Lung microvascular endothelial cell (primary cell): ENCODE measurements at regions not wholly inside any gene's neighbourhood (a gene's known extent, or its start where the extent isn't known, plus 50 kb on each side); places are given as distances from the start of the nearest gene placed in this dataset.
A peak's percentile ranks its signal among the peaks of the same experiment; 100 is the strongest.

ENCODE experiments used
- DNase-seq, 2 donors: peaks; one replicate each; pipeline versions ENCODE4 v3.0.0 to v3.0.0-alpha.2; 2010; ENCODE audit warnings: low read depth in 2 of 2

DNA sequence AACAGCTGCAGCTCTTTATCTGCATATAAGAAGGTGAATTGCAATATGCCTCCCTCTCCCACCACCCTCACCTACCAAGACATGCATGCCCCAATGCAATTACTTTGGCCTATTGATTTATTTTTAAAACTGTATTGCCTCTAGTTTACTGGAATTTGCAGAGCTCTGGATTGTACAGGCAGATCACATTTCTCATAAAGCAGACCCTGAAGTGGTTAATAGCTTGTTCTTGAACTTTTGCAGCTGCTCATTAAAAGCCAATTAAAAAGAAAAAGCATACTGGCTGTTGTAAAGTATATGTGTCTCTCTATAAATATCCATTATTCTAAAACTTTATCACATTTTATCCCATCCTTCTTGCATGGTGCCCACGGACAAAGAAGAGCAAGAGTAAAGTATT lies 221.5 kb upstream of the TOPAZ1 start:
- DNase-seq, result no peak

DNA sequence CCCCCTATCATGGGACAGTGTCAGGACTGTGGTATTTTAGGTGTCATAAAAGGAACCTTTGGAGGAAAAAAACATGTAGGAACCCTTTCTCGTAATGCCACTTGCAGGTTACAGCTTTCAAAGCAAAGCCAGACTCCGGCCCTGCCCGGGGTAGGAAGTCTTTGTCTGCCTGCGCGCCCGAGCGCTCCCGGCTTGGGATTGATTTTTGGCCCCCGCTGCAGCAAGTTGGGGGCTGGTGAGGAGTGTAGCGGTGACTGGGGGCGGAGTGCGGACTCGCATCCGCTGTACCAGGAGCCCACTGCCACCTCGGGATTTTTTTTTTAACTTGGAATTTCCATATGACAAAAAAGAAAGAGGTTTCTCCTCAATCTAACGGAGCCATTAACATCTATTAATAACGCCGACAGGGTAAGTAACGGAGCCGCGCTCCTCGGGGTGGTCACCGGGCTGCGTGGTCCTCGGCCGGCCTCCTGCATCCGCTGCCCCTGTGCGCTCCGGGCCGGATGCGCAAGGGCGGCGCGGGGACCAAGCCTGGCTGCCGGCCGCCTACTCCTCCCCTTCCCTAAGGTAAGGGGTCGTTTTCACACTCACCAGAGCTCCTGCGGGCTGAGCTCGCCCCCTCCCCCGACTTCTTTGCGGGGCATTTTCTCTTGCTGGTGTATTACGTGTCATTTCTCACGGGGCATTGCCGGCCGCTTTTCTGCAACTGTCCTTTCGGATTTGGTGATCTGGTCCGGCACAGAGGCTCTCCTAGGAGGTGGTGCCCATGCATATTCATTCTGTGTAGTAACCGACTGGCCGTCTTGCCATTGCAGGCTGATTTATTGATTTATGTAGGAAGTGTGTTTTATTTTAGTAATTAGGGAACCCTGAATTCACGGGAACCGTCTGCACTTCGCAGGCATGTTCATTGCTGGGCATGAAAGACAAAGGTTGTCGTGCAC lies 219.8 kb upstream of the TOPAZ1 start:
- DNase-seq, result no peak

DNA sequence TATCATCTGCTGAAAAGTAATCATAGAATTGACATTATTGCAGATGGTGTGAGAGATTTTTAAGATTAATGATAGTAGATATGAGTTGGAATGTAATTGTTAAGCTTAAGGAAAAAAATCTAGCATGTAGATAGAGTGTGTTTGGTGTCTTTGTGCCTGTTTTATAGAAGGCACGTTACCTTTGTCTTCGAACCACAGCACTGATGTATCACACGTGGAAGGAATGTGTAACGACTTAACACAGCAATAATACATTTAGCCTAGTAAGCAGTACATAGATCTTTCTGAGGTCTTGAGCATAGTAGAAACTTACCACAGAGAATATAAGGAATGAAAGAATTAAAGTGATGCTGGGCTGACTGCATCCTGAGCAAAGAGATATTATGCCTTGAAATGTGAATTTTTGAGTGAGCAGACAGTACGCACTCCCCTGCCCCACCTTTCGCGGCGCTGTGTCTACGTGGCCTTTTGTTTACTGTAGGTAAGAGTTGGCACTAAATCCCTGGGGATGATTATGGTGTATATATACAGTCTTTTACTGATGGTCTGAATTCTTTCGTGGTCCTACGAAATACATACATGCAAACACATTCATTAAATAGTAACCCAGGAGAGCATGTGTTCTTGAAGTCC lies 217.6 kb upstream of the TOPAZ1 start:
- DNase-seq, result no peak

DNA sequence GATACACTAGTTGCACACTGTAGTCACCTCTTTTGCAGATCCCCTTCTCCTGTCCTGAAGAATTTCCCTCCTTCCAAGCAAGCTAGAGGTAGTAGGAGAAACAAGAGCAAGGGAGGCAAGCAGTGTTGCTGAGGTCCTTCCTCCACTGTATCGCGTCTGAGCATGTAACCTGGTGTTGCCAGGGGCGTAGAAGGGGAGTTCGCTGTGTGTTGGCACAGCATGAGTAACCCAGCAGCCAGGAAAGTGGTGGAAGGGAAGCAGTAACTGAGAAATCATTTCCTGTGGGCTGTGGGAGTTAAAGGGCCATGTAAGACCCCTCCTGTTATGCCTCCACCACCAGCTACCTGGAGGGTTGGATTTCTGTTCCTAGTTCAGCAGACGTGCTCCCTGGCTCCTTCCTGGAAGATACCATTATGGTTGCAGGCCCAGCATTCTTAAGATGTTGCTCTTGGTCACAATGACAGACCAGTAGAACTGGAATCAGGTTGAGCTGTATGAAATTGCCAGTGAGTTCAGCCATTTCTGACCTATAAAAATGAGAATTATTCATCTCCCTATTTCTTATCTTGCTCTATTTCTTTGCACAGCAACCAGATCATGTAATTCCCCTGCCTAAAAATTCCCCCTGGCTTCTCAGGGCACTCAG lies 215.3 kb upstream of the TOPAZ1 start:
- DNase-seq, result no peak

DNA sequence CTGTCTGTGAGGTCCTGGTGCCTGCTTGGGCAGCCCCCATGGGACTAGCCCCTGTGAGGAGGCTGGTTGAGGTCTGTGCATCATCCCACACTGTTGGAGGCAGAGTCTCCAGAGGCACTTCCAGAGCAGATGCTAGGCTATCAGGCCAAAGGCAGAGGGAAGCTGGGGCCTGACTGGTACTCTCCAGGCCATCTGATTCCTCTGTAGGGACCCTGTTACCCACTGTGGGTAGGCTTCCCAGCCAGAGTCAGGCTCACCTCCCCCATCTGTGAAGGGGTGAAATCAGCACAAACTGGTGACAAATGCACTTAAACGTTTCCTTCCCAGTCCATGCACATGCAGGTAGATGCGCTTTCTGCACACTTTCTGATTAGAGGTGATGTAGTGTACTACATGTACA lies 212.6 kb upstream of the TOPAZ1 start:
- DNase-seq, result no peak

DNA sequence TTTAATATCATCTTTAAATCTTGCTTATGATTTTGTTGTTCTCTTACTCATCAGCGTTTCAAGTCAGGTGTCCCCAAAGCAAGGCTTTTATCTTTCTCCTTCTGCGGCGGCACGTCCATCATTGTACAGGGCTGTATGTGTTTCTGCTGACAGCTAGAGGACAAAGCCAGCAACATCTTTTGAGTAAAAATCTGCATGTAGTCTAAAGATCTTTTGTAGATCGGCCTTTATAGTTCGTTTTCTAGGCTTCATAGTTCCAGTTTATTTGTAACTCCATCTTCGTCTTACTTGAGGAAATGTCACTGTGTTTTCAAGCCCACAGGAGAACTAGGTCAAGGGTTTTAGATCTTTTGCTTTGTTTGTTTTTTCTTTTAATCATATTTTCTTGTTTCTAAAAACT lies 211.4 kb upstream of the TOPAZ1 start:
- no peak for DNase-seq

DNA sequence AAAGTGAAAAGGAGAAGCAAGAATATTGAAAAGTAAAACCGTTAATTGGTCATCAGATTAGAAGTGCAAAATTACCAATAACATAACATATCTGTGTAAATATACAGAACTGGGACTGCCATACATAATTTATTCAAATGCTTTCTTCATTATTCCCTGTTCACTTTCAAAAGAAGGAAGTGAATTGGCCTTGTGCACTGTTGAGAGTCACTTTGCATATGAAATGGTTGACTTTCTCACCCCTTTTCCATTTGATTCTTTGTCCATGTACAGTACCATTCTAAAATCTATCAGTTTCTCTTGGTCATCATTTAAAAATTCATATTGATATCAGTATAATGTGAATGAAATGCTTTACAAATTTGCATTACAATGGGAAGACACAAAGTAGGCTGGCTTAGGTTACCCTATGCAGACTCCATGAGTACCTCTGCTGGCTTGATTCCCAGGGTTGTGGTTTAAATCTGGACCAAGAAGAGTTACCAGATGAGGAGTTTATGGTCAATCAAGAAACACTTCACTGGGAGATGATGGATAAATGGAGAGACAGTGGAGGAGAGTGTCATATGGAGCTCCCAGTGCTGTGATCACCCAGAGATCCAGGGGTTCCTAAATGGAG lies 210.9 kb upstream of the TOPAZ1 start:
- DNase-seq, result no peak

DNA sequence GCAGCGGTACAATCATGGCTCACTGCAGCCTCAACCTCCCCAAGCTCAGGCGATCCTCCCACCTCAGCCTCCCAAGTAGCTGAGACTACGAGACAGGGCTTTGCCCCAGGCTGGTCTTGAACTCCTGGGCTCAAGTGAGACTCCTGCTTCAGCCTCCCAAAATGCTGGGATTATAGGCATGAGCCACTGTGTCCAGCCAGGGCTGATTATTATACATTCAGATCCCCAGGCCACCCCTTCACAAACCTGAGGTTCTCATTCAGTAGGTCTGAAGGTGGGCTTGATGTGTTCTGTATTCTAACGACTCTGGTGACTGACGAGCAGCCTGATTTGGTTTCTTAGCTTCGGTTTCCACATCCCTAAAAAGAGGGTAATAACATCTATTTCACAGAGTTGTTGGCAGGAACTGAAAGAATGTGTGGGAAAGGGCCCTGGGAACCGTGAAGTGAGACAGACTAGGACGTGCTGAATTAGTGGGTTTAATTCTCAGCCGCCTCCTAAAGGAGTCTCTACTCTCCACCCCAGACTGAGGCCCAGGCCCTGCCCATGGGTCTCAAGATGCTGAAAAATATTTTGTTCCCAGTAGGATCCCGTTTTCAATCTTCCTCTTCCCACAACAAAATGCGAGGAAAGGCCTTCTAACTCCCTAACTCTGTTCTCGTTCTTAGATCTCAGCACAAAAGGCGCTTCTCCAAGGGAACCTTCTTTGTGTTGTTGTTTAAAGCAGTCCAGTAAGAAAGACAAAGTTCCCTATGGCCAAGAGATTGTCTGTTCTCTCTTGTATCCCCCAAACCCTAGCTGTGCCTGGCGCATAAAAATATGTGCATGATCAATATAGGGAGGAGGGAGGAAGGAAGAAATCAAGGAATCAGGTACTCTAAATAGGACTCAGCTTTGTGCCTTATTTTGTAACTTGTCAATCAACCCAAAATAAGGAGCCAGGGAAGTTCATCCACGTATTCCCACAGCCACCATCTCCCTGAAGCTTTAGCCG lies 210.0 kb upstream of the TOPAZ1 start:
- DNase-seq, result no peak

DNA sequence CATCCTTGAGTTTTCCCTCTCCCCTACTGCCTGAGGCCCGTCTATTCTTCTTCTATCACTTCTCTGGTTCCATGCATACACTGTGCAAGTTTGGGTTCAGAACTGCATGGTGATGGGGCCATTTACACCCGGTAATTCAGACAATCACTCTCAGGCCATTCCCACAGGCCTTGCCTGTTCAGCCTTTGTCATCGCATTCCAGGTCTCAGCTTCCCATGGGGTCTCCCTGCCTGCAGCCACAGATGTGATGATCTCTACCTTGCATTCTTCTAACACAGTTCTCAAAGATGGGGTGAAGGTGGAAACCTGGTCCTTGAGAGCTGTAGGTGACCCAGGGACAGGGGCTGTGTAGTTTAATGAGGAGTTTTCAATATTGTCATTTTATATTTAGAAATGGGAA lies 209.2 kb upstream of the TOPAZ1 start:
- no peak for DNase-seq

DNA sequence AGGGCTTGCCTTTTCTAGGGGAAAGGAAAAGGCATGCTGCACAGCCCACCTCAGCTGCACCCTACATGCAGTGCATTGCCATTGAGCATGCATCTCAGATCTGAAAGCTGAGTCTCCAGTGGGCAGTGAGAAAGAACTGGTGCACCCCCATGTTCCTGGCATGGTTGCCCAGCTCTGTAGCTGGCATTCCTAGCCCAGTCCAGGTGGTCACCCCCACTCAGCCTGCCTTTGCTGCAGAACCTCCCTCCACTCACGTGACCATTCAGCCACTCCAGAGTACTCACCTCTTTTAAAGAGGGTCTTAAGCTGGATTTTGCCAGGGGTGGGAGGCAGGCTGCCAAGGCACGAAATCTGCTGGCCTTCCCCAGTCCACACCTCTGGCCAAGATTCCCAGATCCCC lies 208.6 kb upstream of the TOPAZ1 start:
- DNase-seq, result no peak

DNA sequence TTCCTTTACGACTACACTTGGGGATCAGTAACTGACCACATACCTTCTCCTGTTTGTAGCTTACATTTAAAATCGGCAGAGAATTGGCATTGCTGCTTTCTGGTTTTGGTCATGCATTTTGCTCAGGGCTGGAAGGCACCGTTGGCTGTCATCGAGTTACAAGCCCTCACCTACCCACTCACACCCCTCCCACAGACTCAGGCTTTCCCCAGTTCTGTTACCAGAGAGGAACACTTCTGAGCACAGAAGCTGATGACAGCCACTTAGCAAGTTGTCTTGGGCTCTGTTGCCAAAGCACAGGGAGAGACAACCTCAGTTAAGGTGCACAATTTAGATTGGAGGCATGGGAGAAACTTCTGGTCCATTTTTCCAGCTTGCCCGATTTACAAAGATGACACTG lies 204.8 kb upstream of the TOPAZ1 start:
- DNase-seq, result no peak

DNA sequence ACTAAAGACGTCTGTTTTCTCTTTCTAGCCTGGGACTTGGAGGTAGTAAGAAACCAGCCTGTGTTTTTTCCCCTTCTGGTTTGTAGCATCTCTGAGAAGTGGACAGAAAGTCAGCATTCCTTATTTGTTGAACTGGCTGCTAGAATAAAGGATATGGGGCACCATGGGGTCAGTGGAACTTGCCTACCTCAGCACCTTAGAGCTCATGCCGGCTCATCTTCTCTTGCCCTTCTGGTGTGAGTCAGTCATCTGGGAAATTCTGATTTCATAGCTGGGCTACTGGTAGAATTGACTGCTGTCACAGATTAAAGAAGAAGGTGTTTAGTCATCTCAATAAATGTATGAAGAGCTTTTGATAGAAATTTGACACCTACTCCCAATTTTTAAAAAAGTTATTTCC lies 202.7 kb upstream of the TOPAZ1 start:
- no peak for DNase-seq

DNA sequence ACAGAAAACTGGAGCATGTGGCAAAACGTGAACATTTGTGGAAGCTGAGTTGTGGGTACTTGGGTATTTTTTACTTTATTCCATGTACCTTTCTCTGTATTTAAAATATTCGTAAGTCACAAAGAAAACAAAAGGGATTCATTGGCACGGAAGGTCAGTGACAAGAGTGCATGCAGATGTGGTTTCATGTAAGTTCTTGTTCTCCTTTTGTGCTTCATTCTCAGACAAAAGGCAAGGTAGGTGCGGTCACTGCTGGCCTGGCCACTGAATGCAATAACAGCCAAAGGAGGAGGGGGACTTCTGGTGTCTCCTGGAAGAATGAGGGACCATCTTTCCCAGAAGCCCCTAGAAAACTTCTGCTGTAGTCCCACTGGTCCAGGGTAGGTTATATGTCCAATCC lies 200.0 kb upstream of the TOPAZ1 start:
- DNase-seq, result no peak

DNA sequence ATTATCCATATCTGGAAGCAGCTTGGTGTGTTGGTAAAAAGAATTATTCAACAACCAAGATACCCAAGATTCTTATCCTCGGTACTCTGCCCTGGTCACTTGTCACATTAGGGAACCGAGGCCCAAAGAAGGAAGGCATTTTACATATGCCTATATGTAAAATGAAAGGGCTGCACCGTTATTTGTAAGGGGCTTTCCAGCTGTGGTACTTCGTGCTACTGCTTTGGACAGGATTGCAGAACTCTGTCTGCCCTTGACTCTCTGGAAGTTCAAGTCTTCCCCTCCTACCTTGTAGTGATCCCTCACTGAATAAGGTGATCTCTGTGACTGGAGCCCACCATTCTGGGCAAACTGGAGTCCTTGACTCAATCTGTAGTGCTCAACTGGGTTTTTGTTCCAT lies 198.9 kb upstream of the TOPAZ1 start:
- DNase-seq, result no peak

DNA sequence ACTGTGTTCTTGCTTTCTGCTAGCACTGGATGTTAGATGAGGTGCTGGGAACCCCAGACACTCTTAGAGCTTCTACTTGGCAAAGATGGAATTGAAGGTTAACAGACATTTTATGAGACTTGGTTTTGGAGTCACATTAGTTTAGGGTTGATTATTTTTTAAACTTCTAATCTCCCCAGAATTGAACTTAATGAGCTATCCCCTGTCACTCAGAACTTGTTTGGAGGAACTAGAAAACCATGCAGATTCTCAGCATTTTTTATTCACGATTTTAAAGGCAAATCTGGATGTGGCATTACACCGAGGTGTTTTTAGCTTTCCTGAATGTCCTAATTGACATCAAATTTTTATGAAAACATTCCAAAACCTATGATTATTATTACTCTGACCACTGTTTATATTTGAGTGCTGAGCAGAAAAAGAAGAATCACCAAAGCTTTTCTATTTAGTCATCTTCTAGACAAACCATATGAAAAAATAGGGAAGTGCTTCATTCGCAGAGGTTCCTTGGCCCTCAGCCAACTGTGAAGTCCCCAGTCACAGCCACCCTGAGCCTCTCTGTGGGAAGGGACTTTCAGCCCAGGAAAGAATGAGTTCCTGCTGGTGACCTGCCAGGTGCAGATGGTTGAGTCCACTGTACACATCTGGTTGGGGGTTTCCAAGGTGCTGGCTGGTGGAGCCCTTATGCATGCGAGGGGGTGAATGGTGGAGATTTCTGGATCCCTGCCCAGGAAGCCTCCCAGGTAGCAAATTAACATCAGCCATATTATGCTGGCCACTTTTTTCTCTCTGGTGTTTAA lies 196.0 kb upstream of the TOPAZ1 start:
- DNase-seq, result peak; percentile 12 to 53

DNA sequence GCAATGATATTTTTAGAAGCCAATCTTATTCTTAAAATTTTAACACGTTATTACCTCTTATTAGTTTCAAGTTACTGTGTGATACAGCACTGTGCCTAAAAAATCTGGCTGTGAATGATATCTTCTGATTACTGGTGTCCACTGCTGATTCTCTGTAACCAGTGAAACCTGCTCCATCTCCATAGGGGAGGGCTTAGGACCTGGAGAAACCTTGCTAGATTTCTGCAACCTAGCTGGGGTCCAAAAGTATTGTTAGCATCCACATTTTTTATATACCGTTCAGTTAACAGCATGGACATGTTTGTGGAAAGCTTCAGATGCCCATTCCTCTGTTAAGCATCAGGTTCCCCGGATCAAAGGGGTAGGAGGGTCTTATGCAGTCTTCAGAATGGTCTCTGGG lies 193.9 kb upstream of the TOPAZ1 start:
- no peak for DNase-seq

DNA sequence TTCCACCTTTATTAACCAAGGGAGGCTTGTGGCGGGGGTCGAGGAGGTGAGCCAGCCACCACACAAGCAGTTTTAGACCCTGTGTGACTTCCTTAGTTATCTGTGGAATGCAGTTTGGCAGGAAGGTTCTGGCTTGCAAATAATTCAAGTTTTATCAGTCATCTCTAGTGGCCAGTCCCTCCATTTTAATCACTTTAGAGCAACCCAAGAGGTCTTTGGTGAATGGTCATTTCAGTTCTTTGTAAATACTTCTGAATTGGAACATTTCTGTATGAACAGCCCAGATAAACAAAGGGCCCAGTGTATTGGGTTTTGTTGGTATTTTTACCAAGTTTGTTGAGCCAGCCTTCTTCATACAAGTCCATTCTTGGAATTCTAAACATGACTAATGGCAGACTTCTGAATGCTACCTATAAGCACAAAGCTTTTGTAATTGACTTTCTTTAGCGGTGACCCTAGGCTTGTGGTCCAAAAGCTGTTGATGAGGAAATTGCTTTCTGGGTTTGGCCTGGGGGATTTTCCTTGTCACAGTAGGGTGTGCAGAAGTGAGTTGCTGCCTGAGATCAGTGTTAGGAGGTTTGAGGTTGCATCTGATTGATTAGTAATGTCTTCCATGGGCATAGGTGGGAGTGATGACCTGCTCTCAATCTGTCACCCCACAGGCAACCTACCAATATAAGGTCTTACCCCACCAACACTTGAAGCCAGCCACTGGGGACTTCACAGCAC lies 193.3 kb upstream of the TOPAZ1 start:
- no peak for DNase-seq

DNA sequence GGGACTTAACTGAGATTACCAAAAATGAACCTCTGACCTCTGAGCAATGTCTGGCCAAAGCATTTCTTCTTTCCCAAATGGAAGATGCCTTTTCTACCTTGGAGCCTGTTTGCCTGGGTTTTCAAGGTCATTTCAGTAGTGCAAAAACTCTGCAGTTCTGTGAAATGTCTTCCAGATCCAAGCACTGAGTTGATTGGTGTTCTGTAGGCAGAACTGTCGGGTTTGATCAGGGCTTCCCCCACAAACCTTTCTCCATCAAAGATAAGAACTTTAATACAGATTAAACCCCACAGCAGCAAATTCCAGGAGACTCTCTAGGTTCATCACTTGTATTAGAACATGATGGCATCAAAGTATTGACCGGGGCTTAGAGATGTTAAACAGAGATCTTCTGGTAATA lies 192.7 kb upstream of the TOPAZ1 start:
- DNase-seq, result no peak

DNA sequence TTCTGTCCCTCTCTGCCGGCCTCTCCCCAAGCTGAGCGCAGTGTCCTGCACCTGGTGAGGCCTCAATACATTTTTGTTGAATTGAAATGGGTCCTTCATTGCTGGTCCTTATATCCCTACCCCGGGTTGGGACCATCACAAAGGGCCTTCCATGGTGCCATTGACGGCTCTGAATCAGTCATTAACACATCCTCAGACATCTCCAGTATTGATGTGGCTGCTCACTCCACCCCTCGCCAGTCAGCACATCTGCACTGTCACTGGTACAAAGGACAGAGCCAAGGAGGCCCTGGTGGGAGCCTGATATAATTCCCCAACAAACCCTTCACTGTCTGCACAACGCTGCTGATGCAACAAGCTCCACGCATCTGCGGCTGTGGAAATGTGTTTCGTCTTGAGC lies 191.6 kb upstream of the TOPAZ1 start:
- DNase-seq, result no peak

DNA sequence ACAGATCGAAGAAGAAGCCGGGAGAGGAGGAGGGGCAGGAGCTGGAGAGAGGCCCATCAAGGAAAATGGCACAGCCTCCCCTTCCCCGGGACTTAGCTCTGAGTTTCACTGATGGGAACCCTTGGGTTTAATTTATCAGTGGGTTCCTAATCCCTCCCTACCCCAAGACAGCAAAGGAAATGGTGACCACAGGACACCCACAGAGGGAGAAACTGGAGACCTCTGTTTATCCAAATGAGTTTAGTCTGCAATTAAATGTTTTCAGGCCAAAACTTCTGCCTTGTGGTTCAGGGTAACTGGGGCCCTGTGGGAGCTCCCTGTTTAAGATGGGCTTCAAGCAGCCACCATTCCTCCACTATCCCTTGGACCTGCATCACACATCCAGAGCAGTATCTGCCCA lies 190.8 kb upstream of the TOPAZ1 start:
- DNase-seq, result no peak
